HepG2 (cell line): ENCODE measurements at regions not wholly inside any gene's neighbourhood (a gene's known extent, or its start where the extent isn't known, plus 50 kb on each side); places are given as distances from the start of the nearest gene placed in this dataset.

Experiments used
- ATAC-seq: fragments of 200-7000 bp; cut with Tn5 transposase; 3 replicates; pipeline ENCODE4 v1.9.1; 2020; ENCODE audit warnings: mild to moderate bottlenecking, moderate library complexity
- BruUV-seq: library from RNA; stranded (reverse); fragments of 400-500 nt; replicated peaks from 2 replicates; lab custom pipeline; 2021; lab: Mats Ljungman, UMichigan
- CTCF ChIA-PET: fragments of 300-600 bp; formaldehyde crosslinking; extraction: SDS; loops from one replicate; lab custom pipeline; 2021; ENCODE audit warnings: low total read pairs, inconsistent platforms, low intra/inter-chr PET ratio; lab: Yijun Ruan, JAX
- POLR2A ChIA-PET: fragments of 350-600 bp; sonication (Branson Sonifier 250); formaldehyde crosslinking; loops from one replicate; lab custom pipeline; 2020; ENCODE audit warnings: antibody characterized with exemption, inconsistent platforms; lab: Yijun Ruan, JAX
- DNase-seq: peaks from one replicate; pipeline ENCODE4 v3.0.0-alpha.2; 2015; ENCODE audit warnings: low spot score
- FAIRE-seq: peaks from 3 replicates; lab custom pipeline; 2011; peaks lifted over from hg19 to GRCh38; lab: Jason Lieb, UNC
- H2AFZ ChIP-seq: one replicate; pipeline ENCODE4 v1.6.1; 2011; ENCODE audit warnings: low read length, inconsistent platforms
- H3K27ac ChIP-seq: fragments of 300-600 bp; 3 replicates; pipeline ENCODE4 v1.8.0; 2011; ENCODE audit warnings: mixed run types, mild to moderate bottlenecking, mixed read lengths, low read length, inconsistent platforms; ENCODE audit not compliant: insufficient read depth; ENCODE audit errors: extremely low read length
- H3K27me3 ChIP-seq, 2 experiments: fragments of 200-600 bp in 1 of 2; 2 replicates in 1 of 2; 3 replicates in 1 of 2; pipeline versions ENCODE4 v1.6.0 to v1.8.0; 2011; ENCODE audit warnings: low read length in 2 of 2, mild to moderate bottlenecking in 2 of 2, moderate library complexity in 2 of 2, inconsistent platforms in 1 of 2; ENCODE audit not compliant: insufficient read depth in 2 of 2, control insufficient read depth in 1 of 2
- H3K36me3 ChIP-seq, 2 experiments: fragments of 200-600 bp in 1 of 2; replicated peaks in 1 of 2; 2 replicates in 1 of 2; 3 replicates in 1 of 2; pipeline versions ENCODE4 v1.5.1 to v1.8.0; 2011; ENCODE audit warnings: low read length in 2 of 2, inconsistent platforms in 1 of 2; ENCODE audit not compliant: insufficient read depth in 2 of 2, control insufficient read depth in 1 of 2
- H3K4me1 ChIP-seq: 2 replicates; pipeline ENCODE4 v1.5.1; 2012; ENCODE audit warnings: low read length, inconsistent platforms; ENCODE audit not compliant: insufficient read depth
- H3K4me2 ChIP-seq: 2 replicates; pipeline ENCODE4 v1.6.0; 2011; ENCODE audit warnings: low read depth, low read length, inconsistent platforms
- H3K4me3 ChIP-seq, 3 experiments: fragments of 200-600 bp in 1 of 3; sonication (generic), shearing (Covaris generic) in 1 of 3; replicated peaks in 1 of 3; 2 replicates each; pipeline ENCODE4 v1.5.1; 2011 to 2016; ENCODE audit warnings: low read length in 3 of 3, inconsistent platforms in 2 of 3, low read depth in 2 of 3, mild to moderate bottlenecking in 2 of 3, control low read depth in 1 of 3, mixed read lengths in 1 of 3; ENCODE audit not compliant: insufficient read depth in 1 of 3
- H3K79me2 ChIP-seq: one replicate; pipeline ENCODE4 v1.6.1; 2011; ENCODE audit warnings: low read length, inconsistent platforms; ENCODE audit not compliant: insufficient read depth
- H3K9ac ChIP-seq: 2 replicates; pipeline ENCODE4 v1.6.0; 2011; ENCODE audit warnings: mild to moderate bottlenecking, low read depth, low read length, inconsistent platforms; ENCODE audit not compliant: insufficient read depth
- H3K9me3 ChIP-seq: 2 replicates; pipeline ENCODE4 v1.5.1; 2012; ENCODE audit warnings: mild to moderate bottlenecking, low read length
- H4K20me1 ChIP-seq: 2 replicates; pipeline ENCODE4 v1.6.0; 2011; ENCODE audit warnings: inconsistent platforms, mild to moderate bottlenecking, low read length, moderate library complexity; ENCODE audit not compliant: insufficient read depth
- CCDC6 ChIP-seq: sonication (generic); formaldehyde crosslinking; IDR thresholded peaks from 2 replicates; pipeline ENCODE4 v1.8.1; 2022; ENCODE audit warnings: mild to moderate bottlenecking, missing genetic modification reagents, moderate library complexity
- CEBPG ChIP-seq: IDR thresholded peaks from 2 replicates; pipeline ENCODE4 v1.6.1; 2016
- FOXA3 ChIP-seq: IDR thresholded peaks from 2 replicates; pipeline ENCODE4 v1.6.1; 2016; ENCODE audit warnings: missing genetic modification reagents, missing compliant biosample characterization
- FOXM1 ChIP-seq: sonication (generic); formaldehyde crosslinking; IDR thresholded peaks from 2 replicates; pipeline ENCODE4 v1.5.0; 2020; ENCODE audit warnings: missing genetic modification reagents
- KAT7 ChIP-seq: IDR thresholded peaks from 2 replicates; pipeline ENCODE4 v1.6.1; 2018; ENCODE audit warnings: borderline replicate concordance, missing compliant biosample characterization
- NR2F6 ChIP-seq, 2 experiments: IDR thresholded peaks; 2 replicates each; pipeline ENCODE4 v1.6.1; 2016; ENCODE audit warnings: antibody characterized with exemption in 1 of 2, mild to moderate bottlenecking in 1 of 2
- PITX1 ChIP-seq: sonication (generic); formaldehyde crosslinking; IDR thresholded peaks from 2 replicates; pipeline ENCODE4 v1.5.1; 2020; ENCODE audit warnings: mild to moderate bottlenecking, missing genetic modification reagents
- SETDB1 ChIP-seq: sonication (generic); formaldehyde crosslinking; IDR thresholded peaks from 2 replicates; pipeline ENCODE4 v1.5.1; 2020; ENCODE audit warnings: missing genetic modification reagents, mild to moderate bottlenecking, borderline replicate concordance
- SRSF9 ChIP-seq: fragments of 200-400 bp; formaldehyde crosslinking; IDR thresholded peaks from 2 replicates; pipeline ENCODE4 v1.6.1; 2018; ENCODE audit warnings: borderline replicate concordance, mild to moderate bottlenecking, low read depth, low read length; ENCODE audit not compliant: insufficient read depth, poor library complexity, severe bottlenecking
- ZFYVE20 ChIP-seq: sonication (generic); formaldehyde crosslinking; IDR thresholded peaks from 2 replicates; pipeline ENCODE4 v1.8.0; 2023; ENCODE audit warnings: low read depth, mild to moderate bottlenecking, moderate library complexity, missing genetic modification reagents, borderline replicate concordance
- ZNF225 ChIP-seq: sonication (generic); formaldehyde crosslinking; IDR thresholded peaks from 2 replicates; pipeline ENCODE4 v1.4.0; 2020; ENCODE audit warnings: mild to moderate bottlenecking, missing genetic modification reagents
- ZNF251 ChIP-seq: sonication (generic); formaldehyde crosslinking; IDR thresholded peaks from 2 replicates; pipeline ENCODE4 v1.9.0; 2021; ENCODE audit warnings: mild to moderate bottlenecking, missing genetic modification reagents
- ZNF30 ChIP-seq: sonication (generic); formaldehyde crosslinking; IDR thresholded peaks from 2 replicates; pipeline ENCODE4 v1.5.0; 2020; ENCODE audit warnings: mild to moderate bottlenecking, missing genetic modification reagents
- ZNF557 ChIP-seq: sonication (generic); formaldehyde crosslinking; IDR thresholded peaks from 2 replicates; pipeline ENCODE4 v1.4.0; 2020; ENCODE audit warnings: missing genetic modification reagents
- WGBS: methylation state at CpG from one replicate; pipeline ENCODE4 v1.1.6; 2017; ENCODE audit warnings: low lambda C conversion rate; 5-methylcytosine and 5-hydroxymethylcytosine counted together
- in situ Hi-C: cut with HindIII; loops from 2 replicates; pipeline ENCODE4 v1.10.0; 2017; ENCODE audit warnings: low pct_unique_long_range_greater_than_20kb; ENCODE audit not compliant: extremely low pct_ligation_motif_present
- intact Hi-C: fragments of 100-400 bp; cut with micrococcal nuclease; formaldehyde crosslinking; loops from one replicate; pipeline ENCODE4 v1.10.0; 2022; ENCODE audit not compliant: unreplicated experiment

DNA sequence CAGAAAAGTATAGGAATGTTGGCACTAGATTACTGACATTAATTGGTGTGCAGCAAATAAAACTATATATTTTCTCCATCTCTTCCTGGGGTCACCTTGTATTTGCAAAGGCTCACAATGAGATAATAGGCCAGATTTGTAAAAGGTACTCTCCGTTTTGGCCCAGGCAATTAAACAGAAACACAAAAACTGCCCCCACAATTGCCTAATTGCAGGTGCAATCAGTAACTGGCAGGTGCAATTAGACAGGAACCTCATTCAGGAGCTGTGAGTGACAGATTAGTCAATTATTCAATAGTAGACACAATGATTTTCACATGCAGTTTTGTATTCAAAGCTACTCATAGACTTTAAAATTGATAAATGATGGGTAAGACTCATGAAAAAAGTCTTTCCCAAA, 451.4 kb upstream of the ID2 start:
- H3K4me2 ChIP-seq: no peak overlapping the region
- DNase-seq (no peak), FAIRE-seq (no peak), ATAC-seq (no peak)
- 0 out of 5 replicates have a peak, but pooled peaks cover 0 to 4% of the 10 kb centered on the region in 2 experiments for H3K27me3 ChIP-seq
- no peak overlapping the region for H3K27ac ChIP-seq
- no peak overlapping the region for H3K4me3 ChIP-seq
- in situ Hi-C loops: no loop called here
- H3K9me3 ChIP-seq: no peaks in the 10 kb centered on the region
- H4K20me1 ChIP-seq: no peaks in the 10 kb centered on the region
- CTCF ChIA-PET: no interaction called here
- no peaks in the 10 kb centered on the region for H3K79me2 ChIP-seq
- H3K36me3 ChIP-seq: no peaks in the 10 kb centered on the region
- no peaks in the 10 kb centered on the region for H3K4me1 ChIP-seq
- 0% methylated on average over 1 of the region's 1 CpG for WGBS
- POLR2A ChIA-PET: no interaction called here
- TF ChIP-seq ZNF30 (CRISPR knock-in tag) (no peak), KAT7 (CRISPR knock-in tag) (no peak)
- intact Hi-C loops: no loop called here
- BruUV-seq: no TSS peak
- H2AFZ ChIP-seq: no peak overlapping the region
- H3K9ac ChIP-seq: no peak overlapping the region

GRCh38 chr2:8231902-8232301, 450.0 kb upstream of the ID2 start:
- TF ChIP-seq SRSF9 (no peak), ZNF557 (CRISPR knock-in tag) (no peak), PITX1 (no peak), FOXA3 (CRISPR knock-in tag) (no peak), ZFYVE20 (CRISPR knock-in tag) (no peak), SETDB1 (CRISPR knock-in tag) (no peak), ZNF225 (no peak), ZNF251 (no peak), CCDC6 (no peak), FOXM1 (CRISPR knock-in tag) (no peak), CEBPG (CRISPR knock-in tag) (no peak), NR2F6 (IDR thresholded peaks at IDR 0.05) (no peak), NR2F6 (CRISPR knock-in tag; IDR thresholded peaks at IDR 0.05) (no peak)
- TF ChIP-seq, all 625 proteins: peak for 0
- Histone ChIP-seq H3K4me3 (no peak overlapping the region), H3K4me2 (no peak overlapping the region), H3K27ac (no peak overlapping the region), H2AFZ (no peak overlapping the region), H3K79me2 (no peaks in the 10 kb centered on the region), H4K20me1 (no peaks in the 10 kb centered on the region), H3K9ac (no peak overlapping the region), H3K9me3 (no peaks in the 10 kb centered on the region), H3K36me3 (no peaks in the 10 kb centered on the region), H3K4me1 (no peaks in the 10 kb centered on the region), H3K27me3 (peaks cover 0 to 11% of the 10 kb centered on the region in 2 experiments; a peak in 1 of 5 replicates)
- ATAC-seq (no peak), DNase-seq (no peak), FAIRE-seq (no peak)
- in situ Hi-C loops (no loop called here), intact Hi-C loops (no loop called here)
- POLR2A ChIA-PET: no interaction called here
- CTCF ChIA-PET: no interaction called here
- BruUV-seq: no TSS peak
- 18% methylated on average over 3 of the region's 3 CpGs for WGBS
